Activated CD8-positive, alpha-beta T cell treated with anti-CD3 and anti-CD28 coated beads for 36 hours (primary cell): ENCODE measurements at regions not wholly inside any gene's neighbourhood (a gene's known extent, or its start where the extent isn't known, plus 50 kb on each side); places are given as distances from the start of the nearest gene placed in this dataset.

ENCODE experiments used
- ATAC-seq: fragments of 200-7000 bp; cut with Tn5 transposase; one replicate; pipeline ENCODE4 v1.10.0; 2021; ENCODE audit warnings: mild to moderate bottlenecking, moderate library complexity
- CTCF ChIA-PET: fragments of 350-600 bp; sonication (Branson Sonifier 250); formaldehyde crosslinking; loops from one replicate; lab custom pipeline; 2021; ENCODE audit warnings: antibody characterized with exemption; lab: Charles Lee
- POLR2A ChIA-PET: fragments of 350-600 bp; sonication (Branson Sonifier 250); formaldehyde crosslinking; loops from one replicate; lab custom pipeline; 2021; ENCODE audit warnings: antibody characterized with exemption; lab: Charles Lee
- DNase-seq: peaks from one replicate; pipeline ENCODE4 v3.0.0-alpha.2; 2020
- H3K27ac Mint-ChIP-seq: one replicate; pipeline ENCODE4 v1.8.0; 2021; ENCODE audit warnings: mild to moderate bottlenecking, mixed read lengths
- H3K27me3 Mint-ChIP-seq: one replicate; pipeline ENCODE4 v1.8.0; 2021; ENCODE audit warnings: mixed read lengths
- H3K36me3 Mint-ChIP-seq: one replicate; pipeline ENCODE4 v1.8.0; 2021; ENCODE audit warnings: low read depth, mixed read lengths
- H3K4me1 Mint-ChIP-seq: one replicate; pipeline ENCODE4 v1.8.0; 2021; ENCODE audit warnings: low read depth, mixed read lengths
- H3K4me3 Mint-ChIP-seq: one replicate; pipeline ENCODE4 v1.8.0; 2021; ENCODE audit warnings: mild to moderate bottlenecking, moderate library complexity, mixed read lengths
- H3K9me3 Mint-ChIP-seq: one replicate; pipeline ENCODE4 v1.8.0; 2021; ENCODE audit warnings: mixed read lengths
- intact Hi-C: fragments of 100-400 bp; cut with micrococcal nuclease; formaldehyde crosslinking; loops from one replicate; pipeline ENCODE4 v1.10.0; 2022
- TF ChIP-seq, protein P1 (sequence below): fragments of 200-600 bp; IDR thresholded peaks from one replicate; pipeline ENCODE4 v1.8.0; 2022; ENCODE audit warnings: antibody characterized with exemption, mild to moderate bottlenecking

DNA sequence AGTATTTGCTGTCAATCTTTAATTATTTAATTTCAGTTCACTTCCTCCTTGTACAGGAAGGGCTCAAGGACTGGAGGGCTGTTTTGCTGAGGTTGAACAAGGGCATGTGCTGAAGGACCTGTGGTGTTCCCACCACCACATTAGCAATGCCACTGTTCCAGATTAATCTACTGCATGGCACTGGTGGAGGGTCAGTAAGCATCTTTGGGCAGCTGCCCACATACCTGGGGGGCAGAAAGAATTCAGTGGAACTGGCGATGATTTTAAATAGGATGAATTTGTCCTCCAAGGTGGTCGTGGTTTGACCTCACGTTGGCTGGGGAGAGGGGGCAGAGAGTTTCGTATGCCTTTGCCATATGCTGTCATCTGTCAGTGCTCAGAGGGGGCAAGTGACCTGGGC lies 244.8 kb downstream of the TLE3 start:
- TF ChIP-seq, protein P1, sequence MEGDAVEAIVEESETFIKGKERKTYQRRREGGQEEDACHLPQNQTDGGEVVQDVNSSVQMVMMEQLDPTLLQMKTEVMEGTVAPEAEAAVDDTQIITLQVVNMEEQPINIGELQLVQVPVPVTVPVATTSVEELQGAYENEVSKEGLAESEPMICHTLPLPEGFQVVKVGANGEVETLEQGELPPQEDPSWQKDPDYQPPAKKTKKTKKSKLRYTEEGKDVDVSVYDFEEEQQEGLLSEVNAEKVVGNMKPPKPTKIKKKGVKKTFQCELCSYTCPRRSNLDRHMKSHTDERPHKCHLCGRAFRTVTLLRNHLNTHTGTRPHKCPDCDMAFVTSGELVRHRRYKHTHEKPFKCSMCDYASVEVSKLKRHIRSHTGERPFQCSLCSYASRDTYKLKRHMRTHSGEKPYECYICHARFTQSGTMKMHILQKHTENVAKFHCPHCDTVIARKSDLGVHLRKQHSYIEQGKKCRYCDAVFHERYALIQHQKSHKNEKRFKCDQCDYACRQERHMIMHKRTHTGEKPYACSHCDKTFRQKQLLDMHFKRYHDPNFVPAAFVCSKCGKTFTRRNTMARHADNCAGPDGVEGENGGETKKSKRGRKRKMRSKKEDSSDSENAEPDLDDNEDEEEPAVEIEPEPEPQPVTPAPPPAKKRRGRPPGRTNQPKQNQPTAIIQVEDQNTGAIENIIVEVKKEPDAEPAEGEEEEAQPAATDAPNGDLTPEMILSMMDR = no peak
- H3K9me3 Mint-ChIP-seq = no peaks in the 10 kb centered on the region
- peaks cover 9% of the 10 kb centered on the region for H3K4me1 Mint-ChIP-seq
- H3K4me3 Mint-ChIP-seq = no peak overlapping the region
- DNase-seq (no peak), ATAC-seq (no peak)
- intact Hi-C loops = no loop called here
- ChIA-PET POLR2A (no interaction called here), CTCF (no interaction called here)
- H3K27me3 Mint-ChIP-seq = no peaks in the 10 kb centered on the region
- H3K36me3 Mint-ChIP-seq = no peaks in the 10 kb centered on the region
- H3K27ac Mint-ChIP-seq = no peak overlapping the region

DNA sequence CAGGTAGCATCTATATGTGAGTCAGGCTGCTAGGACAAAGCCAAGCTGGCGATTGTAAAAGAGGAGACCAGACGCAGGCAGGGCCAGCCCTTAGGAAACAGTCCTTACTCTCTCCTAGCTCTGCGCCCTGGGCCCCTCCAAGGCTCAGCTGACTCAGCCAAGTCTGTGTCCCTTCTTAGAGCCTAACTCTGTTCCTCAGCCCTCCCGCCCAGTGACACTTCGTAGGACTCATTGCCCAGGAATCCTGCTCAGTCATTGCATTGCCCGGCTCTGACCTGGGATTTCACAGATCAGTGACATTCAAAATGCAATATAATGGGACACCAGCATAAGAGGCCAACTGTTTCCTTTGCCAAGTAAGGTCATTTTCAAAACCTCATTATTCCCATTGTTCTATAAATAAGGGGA lies 244.2 kb downstream of the TLE3 start:
- no peaks in the 10 kb centered on the region for H3K27me3 Mint-ChIP-seq
- POLR2A ChIA-PET = no interaction called here
- ATAC-seq (no peak), DNase-seq (no peak)
- intact Hi-C loops = no loop called here
- no peaks in the 10 kb centered on the region for H3K9me3 Mint-ChIP-seq
- peaks cover 12% of the 10 kb centered on the region for H3K4me1 Mint-ChIP-seq
- CTCF ChIA-PET = no interaction called here
- no peaks in the 10 kb centered on the region for H3K36me3 Mint-ChIP-seq
- H3K27ac Mint-ChIP-seq = no peak overlapping the region
- H3K4me3 Mint-ChIP-seq = no peak overlapping the region
- TF ChIP-seq, protein P1 = no peak

DNA sequence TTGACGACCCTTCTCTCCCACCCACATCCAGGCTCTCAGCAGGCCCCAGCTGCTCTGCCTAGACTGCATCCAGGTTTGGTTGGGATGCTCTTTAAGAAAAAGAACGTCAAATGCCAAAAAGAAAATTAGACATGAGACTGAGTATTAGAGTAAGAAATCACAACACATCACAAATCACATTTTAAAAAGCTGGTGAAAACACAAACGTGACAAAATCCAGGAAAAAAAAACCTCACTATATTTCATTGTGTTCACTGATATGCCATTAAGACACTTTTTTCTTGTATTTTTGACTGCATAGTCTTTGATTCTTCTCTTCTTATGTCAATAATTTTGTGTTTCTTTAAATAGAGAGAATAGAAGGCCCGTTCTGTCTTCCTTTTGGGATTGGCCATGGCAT lies 243.7 kb downstream of the TLE3 start:
- TF ChIP-seq, protein P1 = no peak
- ATAC-seq (no peak), DNase-seq (no peak)
- Mint-ChIP-seq H3K4me3 (no peak overlapping the region), H3K4me1 (peaks cover 14% of the 10 kb centered on the region), H3K36me3 (no peaks in the 10 kb centered on the region), H3K27ac (no peak overlapping the region), H3K9me3 (no peaks in the 10 kb centered on the region), H3K27me3 (no peaks in the 10 kb centered on the region)
- ChIA-PET POLR2A (no interaction called here), CTCF (no interaction called here)
- intact Hi-C loops = no loop called here

DNA sequence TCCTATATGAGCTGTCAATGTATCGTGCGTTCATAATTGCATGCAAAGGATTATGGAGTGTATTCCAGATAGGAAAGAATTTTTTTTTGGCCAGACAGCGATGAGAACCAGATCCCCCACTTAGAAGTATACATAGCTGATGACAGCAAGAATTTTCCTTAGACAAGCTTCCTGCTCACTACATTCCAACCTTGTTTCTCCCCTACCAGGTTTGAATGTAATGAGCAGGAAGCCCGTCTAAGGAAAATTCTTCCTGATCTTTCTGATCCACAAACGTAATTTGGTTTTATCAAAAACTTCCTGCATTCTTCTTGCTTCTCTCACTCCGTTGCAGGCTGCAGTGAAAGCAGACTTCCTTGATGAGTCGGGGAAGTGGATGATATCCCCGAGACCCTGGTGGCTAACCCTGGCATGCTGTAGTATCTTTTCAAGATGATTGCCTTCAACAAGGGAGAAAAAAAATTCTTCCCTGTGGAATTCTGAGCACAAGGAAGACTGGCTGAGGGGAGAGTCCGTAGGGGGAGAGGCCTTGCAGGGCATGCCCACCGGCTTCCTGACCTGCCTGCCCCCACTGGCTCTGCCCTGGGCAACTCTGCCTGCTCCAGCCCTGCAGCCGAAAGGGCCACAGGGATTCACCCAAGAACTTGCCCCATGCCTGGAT lies 243.1 kb downstream of the TLE3 start:
- Mint-ChIP-seq H3K36me3 (no peaks in the 10 kb centered on the region), H3K4me1 (peaks cover 14% of the 10 kb centered on the region), H3K9me3 (no peaks in the 10 kb centered on the region), H3K27me3 (no peaks in the 10 kb centered on the region), H3K4me3 (no peak overlapping the region), H3K27ac (no peak overlapping the region)
- ChIA-PET CTCF (no interaction called here), POLR2A (no interaction called here)
- intact Hi-C loops = no loop called here
- TF ChIP-seq, protein P1 = no peak
- ATAC-seq (no peak), DNase-seq (no peak)

DNA sequence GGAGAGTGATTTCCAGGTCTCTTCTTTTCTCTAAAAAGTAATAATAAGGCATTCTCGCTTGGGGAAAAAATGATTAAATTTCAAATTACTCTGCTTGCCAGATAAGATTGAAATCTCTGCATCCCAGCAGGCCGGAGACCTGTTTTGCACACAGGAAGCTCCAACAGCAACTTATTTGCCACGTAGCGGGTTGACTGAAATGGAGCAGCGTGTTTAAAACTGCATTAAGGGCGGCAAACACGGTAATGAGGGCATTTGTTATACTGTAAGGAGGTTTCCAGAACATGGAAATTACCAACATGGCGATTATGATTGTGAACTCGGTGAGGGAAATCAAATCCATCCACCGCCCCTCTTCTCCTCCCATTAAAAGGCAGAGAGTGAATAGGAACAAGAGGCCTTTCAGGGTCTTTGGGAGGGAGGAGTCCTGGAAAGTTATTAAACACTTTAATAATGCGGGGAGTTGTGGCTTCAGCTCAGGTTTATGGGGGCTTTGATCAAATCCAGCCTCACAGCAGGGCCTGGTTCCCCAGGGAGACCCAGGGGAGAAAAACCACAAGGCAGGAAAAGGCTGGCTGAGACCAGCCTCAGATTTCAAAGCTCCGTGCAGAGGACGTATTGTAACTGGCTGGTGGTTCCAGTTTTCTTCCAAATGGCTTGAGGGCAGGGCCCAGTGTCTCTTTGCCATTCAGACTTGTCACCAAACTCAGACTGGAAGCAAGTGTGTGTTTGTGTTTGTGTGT lies 242.3 kb downstream of the TLE3 start:
- DNase-seq = no peak
- Mint-ChIP-seq H3K36me3 (no peaks in the 10 kb centered on the region), H3K27me3 (peaks cover 3% of the 10 kb centered on the region), H3K27ac (no peak overlapping the region), H3K4me1 (peaks cover 14% of the 10 kb centered on the region), H3K9me3 (no peaks in the 10 kb centered on the region), H3K4me3 (no peak overlapping the region)
- POLR2A ChIA-PET = no interaction called here
- CTCF ChIA-PET = no interaction called here
- intact Hi-C loops = no loop called here
- ATAC-seq = no peak
- TF ChIP-seq, protein P1 = no peak
